Stomach (tissue), 4 donors: ENCODE measurements at regions not wholly inside any gene's neighbourhood (a gene's known extent, or its start where the extent isn't known, plus 50 kb on each side); places are given as distances from the start of the nearest gene placed in this dataset.

Source experiments
- EP300 ChIP-seq: sonication (generic); formaldehyde crosslinking; IDR thresholded peaks from one replicate; pipeline ENCODE4 v1.6.1; 2017; ENCODE audit warnings: antibody characterized with exemption
- POLR2A ChIP-seq, 4 donors: fragments of 450-650 bp; IDR thresholded peaks; one replicate each; pipeline ENCODE4 v1.6.1; 2016; ENCODE audit warnings: antibody characterized with exemption in 4 of 4, control low read depth in 2 of 4, mild to moderate bottlenecking in 1 of 4, moderate library complexity in 1 of 4
- TF ChIP-seq, protein P1 (sequence below), 7 experiments: fragments of 450-650 bp in 4 of 7; fragments of 200-600 bp in 3 of 7; sonication (generic) in 3 of 7; IDR thresholded peaks; one replicate each; pipeline ENCODE4 v1.5.1; 2016 to 2019; ENCODE audit warnings: antibody characterized with exemption in 7 of 7, control low read depth in 2 of 7, mild to moderate bottlenecking in 1 of 7

DNA sequence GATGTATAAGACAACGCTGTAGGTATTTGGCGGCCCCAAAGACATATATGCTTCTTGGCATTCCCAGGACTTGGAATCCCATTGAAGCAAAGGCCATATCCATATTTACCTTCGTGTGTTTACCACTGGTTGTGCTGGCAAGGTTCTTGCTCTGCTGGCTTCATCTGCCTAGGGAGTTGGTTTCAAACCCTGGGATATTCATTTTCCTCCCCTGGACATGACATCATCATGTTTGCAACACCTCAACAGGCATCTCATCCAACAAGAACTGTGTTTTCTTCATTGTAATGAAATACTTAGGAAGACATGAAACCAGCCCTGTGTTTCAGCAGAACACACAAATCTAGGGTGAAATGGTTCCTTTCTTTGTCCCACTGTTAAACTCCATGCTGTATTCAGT, 77.9 kb upstream of the PHLPP1 start:
- TF ChIP-seq EP300, result no peak
- TF ChIP-seq, protein P1, sequence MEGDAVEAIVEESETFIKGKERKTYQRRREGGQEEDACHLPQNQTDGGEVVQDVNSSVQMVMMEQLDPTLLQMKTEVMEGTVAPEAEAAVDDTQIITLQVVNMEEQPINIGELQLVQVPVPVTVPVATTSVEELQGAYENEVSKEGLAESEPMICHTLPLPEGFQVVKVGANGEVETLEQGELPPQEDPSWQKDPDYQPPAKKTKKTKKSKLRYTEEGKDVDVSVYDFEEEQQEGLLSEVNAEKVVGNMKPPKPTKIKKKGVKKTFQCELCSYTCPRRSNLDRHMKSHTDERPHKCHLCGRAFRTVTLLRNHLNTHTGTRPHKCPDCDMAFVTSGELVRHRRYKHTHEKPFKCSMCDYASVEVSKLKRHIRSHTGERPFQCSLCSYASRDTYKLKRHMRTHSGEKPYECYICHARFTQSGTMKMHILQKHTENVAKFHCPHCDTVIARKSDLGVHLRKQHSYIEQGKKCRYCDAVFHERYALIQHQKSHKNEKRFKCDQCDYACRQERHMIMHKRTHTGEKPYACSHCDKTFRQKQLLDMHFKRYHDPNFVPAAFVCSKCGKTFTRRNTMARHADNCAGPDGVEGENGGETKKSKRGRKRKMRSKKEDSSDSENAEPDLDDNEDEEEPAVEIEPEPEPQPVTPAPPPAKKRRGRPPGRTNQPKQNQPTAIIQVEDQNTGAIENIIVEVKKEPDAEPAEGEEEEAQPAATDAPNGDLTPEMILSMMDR (IDR thresholded peaks at IDR 0.05), result no peak
- no peak for TF ChIP-seq POLR2A (IDR thresholded peaks at IDR 0.05)
